SU-DHL-6 (cell line): ENCODE measurements at regions not wholly inside any gene's neighbourhood (a gene's known extent, or its start where the extent isn't known, plus 50 kb on each side); places are given as distances from the start of the nearest gene placed in this dataset.

Experiments used
- H2AFZ ChIP-seq: fragments of 200-600 bp; sonication (generic); 2 replicates; pipeline ENCODE4 v1.6.1; 2014; ENCODE audit warnings: low read depth, mild to moderate bottlenecking, moderate library complexity, mixed read lengths, antibody characterized with exemption, low read length; ENCODE audit not compliant: severe bottlenecking
- H3F3A ChIP-seq: fragments of 200-600 bp; shearing (Covaris generic); 2 replicates; pipeline ENCODE4 v1.6.0; 2016; ENCODE audit warnings: antibody characterized with exemption, mild to moderate bottlenecking; ENCODE audit not compliant: insufficient read depth
- H3K27ac ChIP-seq: fragments of 200-600 bp; sonication (generic); 2 replicates; pipeline ENCODE4 v1.5.1; 2016; ENCODE audit warnings: low read depth, mild to moderate bottlenecking, low read length, moderate library complexity, mixed read lengths
- H3K27me3 ChIP-seq: fragments of 200-600 bp; sonication (generic), shearing (Covaris generic); 2 replicates; pipeline ENCODE4 v1.6.0; 2014; ENCODE audit warnings: mild to moderate bottlenecking, low read length
- H3K36me3 ChIP-seq: fragments of 200-600 bp; sonication (generic); 2 replicates; pipeline ENCODE4 v1.6.1; 2014; ENCODE audit warnings: mild to moderate bottlenecking, low read length, mixed read lengths
- H3K4me2 ChIP-seq: fragments of 300-600, 200-600 bp; shearing (Covaris generic), sonication (generic); 2 replicates; pipeline ENCODE4 v1.6.0; 2014; ENCODE audit warnings: low read length, low read depth, mild to moderate bottlenecking; ENCODE audit not compliant: poor library complexity, severe bottlenecking
- H3K4me3 ChIP-seq: fragments of 200-600 bp; sonication (generic); 2 replicates; pipeline ENCODE4 v1.5.1; 2014; ENCODE audit warnings: antibody characterized with exemption, low read length, mild to moderate bottlenecking, mixed read lengths; ENCODE audit not compliant: insufficient read depth, poor library complexity, severe bottlenecking
- H3K79me2 ChIP-seq: fragments of 200-600 bp; sonication (generic); 2 replicates; pipeline ENCODE4 v1.6.1; 2014; ENCODE audit warnings: mild to moderate bottlenecking, low read length, moderate library complexity; ENCODE audit not compliant: insufficient read depth
- H3K9ac ChIP-seq: fragments of 200-600 bp; sonication (generic); 2 replicates; pipeline ENCODE4 v1.7.0; 2014; ENCODE audit warnings: mild to moderate bottlenecking, low read length
- H3K9me2 ChIP-seq: fragments of 200-600 bp; sonication (generic); replicated peaks from 2 replicates; pipeline ENCODE4 v1.6.1; 2014; ENCODE audit warnings: low read length; ENCODE audit not compliant: insufficient read depth
- H3K9me3 ChIP-seq: fragments of 200-600 bp; sonication (generic); 2 replicates; pipeline ENCODE4 v1.6.1; 2014; ENCODE audit warnings: low read length, mixed read lengths; ENCODE audit not compliant: insufficient read depth
- H4K20me1 ChIP-seq: fragments of 200-600 bp; sonication (generic); 2 replicates; pipeline ENCODE4 v1.6.1; 2014; ENCODE audit warnings: low read depth, mild to moderate bottlenecking, antibody characterized with exemption, low read length, moderate library complexity, mixed read lengths
- EZH2phosphoT487 ChIP-seq: fragments of 200-600 bp; sonication (generic), shearing (Covaris generic); conservative IDR thresholded peaks from 2 replicates; pipeline ENCODE4 v1.6.1; 2018; ENCODE audit warnings: mild to moderate bottlenecking, antibody characterized with exemption, low read length, moderate library complexity, mixed read lengths
- TF ChIP-seq, protein P1 (sequence below): fragments of 200-600 bp; sonication (generic); IDR thresholded peaks from one replicate; pipeline ENCODE4 v1.5.1; 2017; ENCODE audit warnings: antibody characterized with exemption, mild to moderate bottlenecking, low read length, moderate library complexity; ENCODE audit not compliant: insufficient read depth, poor library complexity, severe bottlenecking

DNA sequence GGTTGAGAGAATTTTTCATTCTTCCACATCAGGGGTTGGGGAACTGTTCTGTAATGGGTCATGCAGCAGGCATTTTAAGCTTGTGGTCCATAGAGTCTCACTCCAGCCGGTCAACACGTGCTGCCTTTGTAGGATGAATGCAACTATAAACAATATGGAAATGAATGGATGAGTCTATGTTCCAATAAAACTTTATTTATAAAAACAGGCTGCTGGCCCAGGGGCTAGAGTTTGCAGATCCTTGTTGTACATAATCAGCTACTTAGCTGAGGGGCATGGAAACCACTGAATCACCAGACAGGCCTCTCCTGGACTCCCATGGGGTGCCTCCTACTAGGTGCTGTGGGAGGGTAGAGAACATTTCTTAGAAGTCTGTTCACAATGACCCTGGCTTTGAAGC lies 243.4 kb downstream of the BMP7 start:
- Histone ChIP-seq H3K4me2 (no peak overlapping the region), H3K36me3 (no peaks in the 10 kb centered on the region), H2AFZ (no peak overlapping the region), H3K4me3 (no peak overlapping the region), H4K20me1 (no peaks in the 10 kb centered on the region), H3K9ac (no peak overlapping the region), H3K79me2 (no peaks in the 10 kb centered on the region), H3K9me3 (no peaks in the 10 kb centered on the region), H3K27ac (no peak overlapping the region), H3F3A (no peaks in the 10 kb centered on the region), H3K27me3 (0 out of 2 replicates have a peak, but pooled peaks cover 3% of the 10 kb centered on the region), H3K9me2 (no peaks in the 10 kb centered on the region)
- no peak for TF ChIP-seq EZH2phosphoT487
- TF ChIP-seq, protein P1, sequence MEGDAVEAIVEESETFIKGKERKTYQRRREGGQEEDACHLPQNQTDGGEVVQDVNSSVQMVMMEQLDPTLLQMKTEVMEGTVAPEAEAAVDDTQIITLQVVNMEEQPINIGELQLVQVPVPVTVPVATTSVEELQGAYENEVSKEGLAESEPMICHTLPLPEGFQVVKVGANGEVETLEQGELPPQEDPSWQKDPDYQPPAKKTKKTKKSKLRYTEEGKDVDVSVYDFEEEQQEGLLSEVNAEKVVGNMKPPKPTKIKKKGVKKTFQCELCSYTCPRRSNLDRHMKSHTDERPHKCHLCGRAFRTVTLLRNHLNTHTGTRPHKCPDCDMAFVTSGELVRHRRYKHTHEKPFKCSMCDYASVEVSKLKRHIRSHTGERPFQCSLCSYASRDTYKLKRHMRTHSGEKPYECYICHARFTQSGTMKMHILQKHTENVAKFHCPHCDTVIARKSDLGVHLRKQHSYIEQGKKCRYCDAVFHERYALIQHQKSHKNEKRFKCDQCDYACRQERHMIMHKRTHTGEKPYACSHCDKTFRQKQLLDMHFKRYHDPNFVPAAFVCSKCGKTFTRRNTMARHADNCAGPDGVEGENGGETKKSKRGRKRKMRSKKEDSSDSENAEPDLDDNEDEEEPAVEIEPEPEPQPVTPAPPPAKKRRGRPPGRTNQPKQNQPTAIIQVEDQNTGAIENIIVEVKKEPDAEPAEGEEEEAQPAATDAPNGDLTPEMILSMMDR: no peak

DNA sequence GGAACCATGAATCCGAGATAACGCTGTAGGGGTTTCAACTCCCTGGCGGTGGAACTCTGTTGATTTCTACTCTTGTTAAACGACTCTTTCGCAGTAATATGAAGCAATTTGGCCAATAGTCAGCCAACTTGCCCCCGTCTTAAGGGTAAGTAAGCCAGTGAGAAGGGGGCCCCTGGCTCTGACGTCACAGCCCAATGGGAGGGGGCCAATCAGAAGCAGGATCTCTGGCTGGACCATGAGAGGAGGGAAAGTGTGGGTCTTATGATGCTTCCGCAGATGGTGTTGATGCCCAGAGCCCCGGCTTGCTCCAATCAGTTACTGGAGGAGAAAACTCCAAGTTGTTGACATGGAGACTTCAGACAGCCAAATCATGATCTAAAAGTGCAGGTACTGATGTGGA lies 242.4 kb downstream of the BMP7 start:
- Histone ChIP-seq H3K27ac (no peak overlapping the region), H3K36me3 (no peaks in the 10 kb centered on the region), H3K9me2 (no peaks in the 10 kb centered on the region), H3F3A (no peaks in the 10 kb centered on the region), H3K4me3 (no peak overlapping the region), H2AFZ (no peak overlapping the region), H3K4me2 (no peak overlapping the region), H3K9me3 (no peaks in the 10 kb centered on the region), H3K27me3 (0 out of 2 replicates have a peak, but pooled peaks cover 3% of the 10 kb centered on the region), H3K9ac (no peak overlapping the region), H4K20me1 (no peaks in the 10 kb centered on the region), H3K79me2 (no peaks in the 10 kb centered on the region)
- TF ChIP-seq, protein P1: no peak
- no peak for TF ChIP-seq EZH2phosphoT487

DNA sequence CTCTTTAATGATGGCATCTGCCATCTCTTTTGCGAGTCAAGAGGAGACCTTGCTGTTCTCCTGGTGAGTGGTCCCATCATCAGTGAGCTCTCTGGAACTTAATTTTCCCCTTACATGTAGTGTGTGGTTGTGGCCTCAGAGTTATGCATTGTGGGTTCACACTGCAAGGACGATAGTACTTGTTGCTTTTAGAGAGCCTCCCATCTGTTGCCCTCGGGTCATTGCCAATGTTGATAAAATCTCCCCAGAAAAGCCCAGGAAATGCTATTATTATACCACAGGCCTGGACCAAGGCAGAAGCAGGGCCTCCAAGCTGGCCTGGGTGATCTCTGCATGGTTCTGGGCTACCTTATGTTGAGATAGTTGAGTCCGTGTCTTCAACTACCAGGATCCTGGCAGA lies 241.6 kb downstream of the BMP7 start:
- Histone ChIP-seq H2AFZ (no peak overlapping the region), H4K20me1 (no peaks in the 10 kb centered on the region), H3K4me3 (no peak overlapping the region), H3K79me2 (no peaks in the 10 kb centered on the region), H3K27ac (no peak overlapping the region), H3K9me3 (no peaks in the 10 kb centered on the region), H3K4me2 (no peak overlapping the region), H3K9me2 (no peaks in the 10 kb centered on the region), H3K27me3 (0 out of 2 replicates have a peak, but pooled peaks cover 6% of the 10 kb centered on the region), H3F3A (no peaks in the 10 kb centered on the region), H3K36me3 (no peaks in the 10 kb centered on the region), H3K9ac (no peak overlapping the region)
- TF ChIP-seq EZH2phosphoT487: no peak
- TF ChIP-seq, protein P1: no peak
